ENCODE measurements at regions not wholly inside any gene's neighbourhood (a gene's known extent, or its start where the extent isn't known, plus 50 kb on each side); places are given as distances from the start of the nearest gene placed in this dataset.

- TF ChIP-seq CTCF (conservative IDR thresholded peaks at IDR 0.05; ENCODE audit: low read length): no peak
- no peak for TF ChIP-seq EZH2phosphoT487 (IDR thresholded peaks at IDR 0.05; ENCODE audit: borderline replicate concordance, low read depth, low read length)
Observed at GRCh38 chr16:75948441-75948840, 222.2 kb upstream of the CPHXL start.
